Trophoblast cell (in vitro differentiated cells and primary cell): ENCODE measurements at regions not wholly inside any gene's neighbourhood (a gene's known extent, or its start where the extent isn't known, plus 50 kb on each side); places are given as distances from the start of the nearest gene placed in this dataset.

Experiments used
- DNase-seq, 2 donors: peaks; one replicate each; pipeline ENCODE4 v3.0.0-alpha.2; 2016
- H2AFZ ChIP-seq: 2 replicates; pipeline ENCODE4 v1.6.1; 2013; ENCODE audit warnings: low read length, moderate library complexity, mild to moderate bottlenecking; ENCODE audit not compliant: insufficient read depth, poor library complexity
- H2AK5ac ChIP-seq: 2 replicates; pipeline ENCODE4 v1.6.1; 2013; ENCODE audit warnings: mild to moderate bottlenecking, low read length
- H2BK120ac ChIP-seq: 2 replicates; pipeline ENCODE4 v1.6.1; 2013; ENCODE audit warnings: low read length, mild to moderate bottlenecking, moderate library complexity; ENCODE audit not compliant: insufficient read depth, poor library complexity
- H2BK12ac ChIP-seq: 2 replicates; pipeline ENCODE4 v1.6.1; 2013; ENCODE audit warnings: mild to moderate bottlenecking, low read length, moderate library complexity
- H2BK5ac ChIP-seq: 2 replicates; pipeline ENCODE4 v1.6.1; 2013; ENCODE audit warnings: low read length, low read depth, moderate library complexity, mild to moderate bottlenecking; ENCODE audit not compliant: poor library complexity
- H3K14ac ChIP-seq: 2 replicates; pipeline ENCODE4 v1.6.1; 2013; ENCODE audit warnings: mild to moderate bottlenecking, low read length
- H3K18ac ChIP-seq: 2 replicates; pipeline ENCODE4 v1.6.1; 2013; ENCODE audit warnings: mild to moderate bottlenecking, low read length
- H3K23ac ChIP-seq: 2 replicates; pipeline ENCODE4 v1.6.1; 2013; ENCODE audit warnings: low read length
- H3K27ac ChIP-seq: 2 replicates; pipeline ENCODE4 v1.5.1; 2013; ENCODE audit warnings: low read depth, mild to moderate bottlenecking, inconsistent platforms, low read length, moderate library complexity
- H3K27me3 ChIP-seq: 2 replicates; pipeline ENCODE4 v1.6.1; 2013; ENCODE audit warnings: inconsistent platforms, mild to moderate bottlenecking, low read length, moderate library complexity; ENCODE audit not compliant: insufficient read depth
- H3K36me3 ChIP-seq, 2 experiments: 1 replicate in 1 of 2; 2 replicates in 1 of 2; pipeline ENCODE4 v1.6.1; 2013; ENCODE audit warnings: low read length in 2 of 2, mild to moderate bottlenecking in 2 of 2, moderate library complexity in 1 of 2; ENCODE audit not compliant: insufficient read depth in 2 of 2, control insufficient read depth in 1 of 2
- H3K4ac ChIP-seq: 2 replicates; pipeline ENCODE4 v1.6.1; 2013; ENCODE audit warnings: low read depth, mild to moderate bottlenecking, low read length, moderate library complexity
- H3K4me1 ChIP-seq, 2 experiments: 1 replicate in 1 of 2; 2 replicates in 1 of 2; pipeline ENCODE4 v1.6.1; 2013; ENCODE audit warnings: low read length in 2 of 2, mild to moderate bottlenecking in 2 of 2, moderate library complexity in 1 of 2; ENCODE audit not compliant: insufficient read depth in 2 of 2, control insufficient read depth in 1 of 2
- H3K4me2 ChIP-seq: 2 replicates; pipeline ENCODE4 v1.6.1; 2013; ENCODE audit warnings: inconsistent platforms, mild to moderate bottlenecking, low read length, moderate library complexity
- H3K4me3 ChIP-seq: 2 replicates; pipeline ENCODE4 v1.5.1; 2013; ENCODE audit warnings: mild to moderate bottlenecking, low read depth, low read length, inconsistent platforms
- H3K79me1 ChIP-seq: one replicate; pipeline ENCODE4 v1.6.1; 2013; ENCODE audit warnings: low read length
- H3K79me2 ChIP-seq: 2 replicates; pipeline ENCODE4 v1.6.1; 2013; ENCODE audit warnings: low read length, mild to moderate bottlenecking; ENCODE audit not compliant: control insufficient read depth, insufficient read depth, poor library complexity
- H3K9ac ChIP-seq: 2 replicates; pipeline ENCODE4 v1.6.1; 2013; ENCODE audit warnings: mild to moderate bottlenecking, low read length
- H3K9me3 ChIP-seq: 2 replicates; pipeline ENCODE4 v1.6.1; 2013; ENCODE audit warnings: low read depth, mild to moderate bottlenecking, control low read depth, inconsistent platforms, low read length; ENCODE audit not compliant: insufficient read depth
- H4K12ac ChIP-seq: 2 replicates; pipeline ENCODE4 v1.6.1; 2013; ENCODE audit warnings: low read depth, mild to moderate bottlenecking, low read length, moderate library complexity
- H4K8ac ChIP-seq: 2 replicates; pipeline ENCODE4 v1.6.1; 2013; ENCODE audit warnings: low read depth, mild to moderate bottlenecking, low read length, moderate library complexity
- H4K91ac ChIP-seq: one replicate; pipeline ENCODE4 v1.6.1; 2013; ENCODE audit warnings: low read depth, mild to moderate bottlenecking, low read length, moderate library complexity
- WGBS: extraction: QIAGEN DNeasy Blood & Tissue Kit; methylation state at CpG from one replicate; pipeline ENCODE4 v1.1.7; 2013; ENCODE audit warnings: missing lambda C conversion rate; ENCODE audit not compliant: insufficient read length, insufficient coverage; ENCODE audit errors: extremely low coverage; 5-methylcytosine and 5-hydroxymethylcytosine counted together

DNA sequence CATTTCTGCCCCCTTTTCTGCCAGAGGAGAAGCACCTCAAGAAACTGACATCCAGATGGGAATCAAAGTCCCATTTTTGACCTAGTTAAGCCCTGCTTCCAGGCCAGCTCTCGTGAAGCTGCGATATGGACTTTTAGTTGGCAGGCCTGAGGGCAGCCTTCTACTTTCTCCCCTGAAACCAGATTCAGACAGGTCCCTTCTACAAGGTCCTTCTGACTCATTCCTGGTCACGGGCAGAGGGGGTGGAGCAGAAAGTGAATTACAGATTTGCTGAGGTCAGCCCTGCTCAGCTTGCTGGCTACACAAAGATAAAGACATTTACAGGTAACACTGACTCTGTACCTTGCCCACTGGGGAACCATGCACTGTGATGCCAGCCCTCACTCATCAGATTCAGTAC is 52.8 kb upstream of the TUT7 start:
- Histone ChIP-seq H3K9ac (no peak overlapping the region), H3K23ac (no peak overlapping the region), H2BK12ac (peak overlapping the region; percentile 87), H3K4me1 (peaks cover 6 to 13% of the 10 kb centered on the region in 2 experiments), H3K27ac (peak overlapping the region; percentile 14), H3K79me2 (no peaks in the 10 kb centered on the region), H2AFZ (no peak overlapping the region), H3K9me3 (no peaks in the 10 kb centered on the region), H2BK5ac (no peak overlapping the region), H3K4ac (no peak overlapping the region), H3K4me3 (no peak overlapping the region), H3K79me1 (peaks cover 3% of the 10 kb centered on the region), H3K36me3 (no peaks in the 10 kb centered on the region), H3K4me2 (no peak overlapping the region), H2BK120ac (peak overlapping the region; percentile 74), H4K91ac (peak overlapping the region; percentile 61), H4K12ac (no peak overlapping the region), H2AK5ac (no peak overlapping the region), H4K8ac (no peak overlapping the region), H3K18ac (no peak overlapping the region), H3K27me3 (no peaks in the 10 kb centered on the region), H3K14ac (peak overlapping the region; percentile 40)
- no CpG with 5 or more reads among the region's 3 CpGs for WGBS
- DNase-seq: peak; percentile 53 to 66

DNA sequence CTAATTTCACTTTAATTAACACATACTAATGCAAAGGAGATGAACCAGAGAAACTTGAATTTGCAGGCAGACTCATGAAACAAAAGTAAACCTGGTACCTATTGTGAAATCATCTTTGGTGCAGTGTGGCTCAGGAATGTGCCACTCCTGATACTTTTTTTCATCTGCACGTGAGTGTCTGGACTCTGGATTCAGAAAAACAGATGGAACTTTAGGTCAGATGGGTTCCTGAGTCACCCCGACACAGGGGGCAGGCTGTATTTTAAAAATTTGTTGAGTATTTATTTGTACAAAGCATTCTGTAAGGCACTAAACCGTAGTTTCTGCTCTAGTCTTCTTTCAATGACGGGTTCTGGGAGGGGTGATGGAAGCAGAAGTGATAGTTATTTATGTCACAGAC is 52.2 kb upstream of the TUT7 start:
- Histone ChIP-seq H3K4me3 (no peak overlapping the region), H4K91ac (no peak overlapping the region), H3K36me3 (no peaks in the 10 kb centered on the region), H3K23ac (no peak overlapping the region), H2AFZ (no peak overlapping the region), H3K9me3 (no peaks in the 10 kb centered on the region), H3K4me1 (peaks cover 6 to 13% of the 10 kb centered on the region in 2 experiments), H2BK12ac (no peak overlapping the region), H3K27me3 (no peaks in the 10 kb centered on the region), H3K79me2 (no peaks in the 10 kb centered on the region), H3K4me2 (peak overlapping the region; percentile 4), H3K79me1 (peaks cover 3% of the 10 kb centered on the region), H2BK120ac (no peak overlapping the region), H4K12ac (no peak overlapping the region), H4K8ac (no peak overlapping the region), H3K9ac (no peak overlapping the region), H3K4ac (no peak overlapping the region), H2BK5ac (no peak overlapping the region), H3K14ac (no peak overlapping the region), H2AK5ac (no peak overlapping the region), H3K27ac (peak overlapping the region; percentile 69), H3K18ac (no peak overlapping the region)
- no CpG with 5 or more reads among the region's 4 CpGs for WGBS
- peak; percentile 70 to 84 for DNase-seq

DNA sequence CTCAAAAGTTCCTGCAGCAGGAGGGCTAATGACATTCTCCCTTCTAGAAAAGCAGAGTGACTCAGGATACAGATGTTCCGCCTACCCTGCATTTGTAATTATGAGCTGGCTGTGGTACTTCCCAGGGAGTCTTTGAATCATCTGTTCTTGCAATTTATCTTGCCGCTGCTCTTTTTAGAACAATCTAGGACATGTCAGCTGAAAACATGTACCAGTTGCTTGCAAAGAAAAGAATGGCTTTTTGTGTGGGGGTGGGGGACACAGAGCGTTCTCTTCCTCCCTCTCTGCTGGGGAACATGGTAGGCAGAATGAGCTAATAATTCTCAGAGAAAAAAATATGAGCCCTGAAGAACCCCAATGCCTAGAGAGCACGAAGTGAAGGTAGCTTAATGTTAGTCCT is 51.7 kb upstream of the TUT7 start:
- H2BK120ac ChIP-seq: no peak overlapping the region
- H2BK5ac ChIP-seq: peak overlapping the region; percentile 19
- no peak overlapping the region for H3K18ac ChIP-seq
- no peak overlapping the region for H3K23ac ChIP-seq
- H4K12ac ChIP-seq: no peak overlapping the region
- peak; percentile 78 for DNase-seq
- no peak overlapping the region for H2BK12ac ChIP-seq
- WGBS: no CpG with 5 or more reads among the region's 4 CpGs
- H3K4me1 ChIP-seq: peaks cover 6 to 13% of the 10 kb centered on the region in 2 experiments
- H4K91ac ChIP-seq: no peak overlapping the region
- no peak overlapping the region for H2AK5ac ChIP-seq
- H3K27me3 ChIP-seq: no peaks in the 10 kb centered on the region
- no peaks in the 10 kb centered on the region for H3K79me2 ChIP-seq
- no peaks in the 10 kb centered on the region for H3K9me3 ChIP-seq
- peak overlapping the region; percentile 4 for H3K4me2 ChIP-seq
- no peak overlapping the region for H3K4me3 ChIP-seq
- H2AFZ ChIP-seq: no peak overlapping the region
- H4K8ac ChIP-seq: no peak overlapping the region
- H3K27ac ChIP-seq: peak overlapping the region; percentile 69
- peaks cover 3% of the 10 kb centered on the region for H3K79me1 ChIP-seq
- H3K4ac ChIP-seq: no peak overlapping the region
- H3K14ac ChIP-seq: no peak overlapping the region
- H3K36me3 ChIP-seq: no peaks in the 10 kb centered on the region
- H3K9ac ChIP-seq: no peak overlapping the region

DNA sequence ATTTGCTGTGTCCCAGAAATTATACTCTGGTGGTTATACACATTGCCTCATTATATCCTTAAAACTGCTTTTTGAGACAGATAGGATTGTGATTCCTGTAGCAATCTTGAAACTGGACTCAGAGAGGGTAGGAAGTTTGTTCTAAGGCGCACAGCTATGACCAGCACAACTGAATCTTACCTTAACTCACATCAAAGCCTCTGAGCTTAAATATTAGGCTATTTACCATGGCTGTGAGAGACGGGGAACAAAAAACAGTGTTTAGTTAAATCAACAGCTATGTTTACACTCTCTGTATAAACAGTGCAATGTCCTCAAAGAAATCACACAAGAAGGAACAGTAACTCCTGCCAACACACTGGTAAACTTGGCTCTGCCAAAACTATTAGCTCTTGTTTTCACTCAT is 50.9 kb upstream of the TUT7 start:
- Histone ChIP-seq H3K23ac (no peak overlapping the region), H3K27me3 (no peaks in the 10 kb centered on the region), H3K36me3 (no peaks in the 10 kb centered on the region), H3K79me2 (no peaks in the 10 kb centered on the region), H3K18ac (no peak overlapping the region), H3K4me2 (no peak overlapping the region), H4K12ac (no peak overlapping the region), H2BK12ac (no peak overlapping the region), H3K4ac (no peak overlapping the region), H4K91ac (no peak overlapping the region), H3K79me1 (peaks cover 3% of the 10 kb centered on the region), H3K27ac (no peak overlapping the region), H3K4me3 (no peak overlapping the region), H3K9me3 (no peaks in the 10 kb centered on the region), H2AK5ac (no peak overlapping the region), H3K9ac (no peak overlapping the region), H3K14ac (no peak overlapping the region), H2BK5ac (no peak overlapping the region), H3K4me1 (peaks cover 6 to 13% of the 10 kb centered on the region in 2 experiments), H4K8ac (no peak overlapping the region), H2AFZ (no peak overlapping the region), H2BK120ac (no peak overlapping the region)
- WGBS: no CpG with 5 or more reads among the region's 2 CpGs
- no peak for DNase-seq
